H1 (cell line): ENCODE measurements at regions not wholly inside any gene's neighbourhood (a gene's known extent, or its start where the extent isn't known, plus 50 kb on each side); places are given as distances from the start of the nearest gene placed in this dataset.

Experiments
- CHD7 ChIP-seq: fragments of 300-600 bp; sonication (generic); IDR thresholded peaks from 2 replicates; pipeline ENCODE4 v1.7.1; 2012; ENCODE audit warnings: low read length, moderate library complexity, mild to moderate bottlenecking, inconsistent platforms; ENCODE audit not compliant: insufficient replicate concordance
- CREB1 ChIP-seq: IDR thresholded peaks from 2 replicates; pipeline ENCODE4 v1.6.1; 2012; ENCODE audit warnings: inconsistent platforms
- MAFK ChIP-seq: IDR thresholded peaks from 2 replicates; pipeline ENCODE4 v1.6.1; 2012; ENCODE audit warnings: low read depth, mild to moderate bottlenecking, improper control_type of control experiment, low read length
- SAP30 ChIP-seq: fragments of 300-600 bp; sonication (generic); IDR thresholded peaks from 2 replicates; pipeline ENCODE4 v1.7.1; 2012; ENCODE audit warnings: low read length, moderate library complexity, mild to moderate bottlenecking, inconsistent platforms; ENCODE audit not compliant: insufficient read depth, insufficient replicate concordance
- SP1 ChIP-seq: IDR thresholded peaks from 2 replicates; pipeline ENCODE4 v1.6.1; 2011; ENCODE audit warnings: low read depth, low read length
- SP4 ChIP-seq: IDR thresholded peaks from 2 replicates; pipeline ENCODE4 v1.6.1; 2012; ENCODE audit warnings: low read length, inconsistent platforms
- SRF ChIP-seq: IDR thresholded peaks from 2 replicates; pipeline ENCODE4 v1.6.1; 2011; ENCODE audit warnings: mild to moderate bottlenecking, low read depth, low read length, moderate library complexity

- TF ChIP-seq CHD7, result no peak
- no peak for TF ChIP-seq CREB1
- no peak for TF ChIP-seq SP4
- TF ChIP-seq SRF, result no peak
- no peak for TF ChIP-seq SP1
- no peak for TF ChIP-seq MAFK
- no peak for TF ChIP-seq SAP30
These were observed 89.7 kb upstream of the GRM7 start (continued) for GRCh38 chr3:6771171-6771570.
